ENCODE measurements at regions not wholly inside any gene's neighbourhood (a gene's known extent, or its start where the extent isn't known, plus 50 kb on each side); places are given as distances from the start of the nearest gene placed in this dataset.

- no peak for TF ChIP-seq CTCF (IDR thresholded peaks at IDR 0.05; ENCODE audit: low read depth, low read length, poor library complexity, severe bottlenecking)
- no peak for TF ChIP-seq EZH2phosphoT487 (IDR thresholded peaks at IDR 0.05; ENCODE audit: borderline replicate concordance, low read length)
These were observed 53.1 kb upstream of the ABHD2 start for GRCh38 chr15:89035150-89035549.

Data from DOHH2 (cell line).